Right atrium auricular region (tissue), 2 donors: ENCODE measurements at regions not wholly inside any gene's neighbourhood (a gene's known extent, or its start where the extent isn't known, plus 50 kb on each side); places are given as distances from the start of the nearest gene placed in this dataset.

ENCODE experiments used
- DNase-seq: peaks from one replicate; pipeline ENCODE4 v3.0.0-alpha.2; 2019; ENCODE audit warnings: low spot score
- H3K27ac ChIP-seq, 2 donors: fragments of 200-600 bp; sonication (generic); 1 replicate in 1 of 2; 2 replicates in 1 of 2; pipeline ENCODE4 v1.5.1; 2016 to 2019
- H3K27me3 ChIP-seq, 2 donors: fragments of 200-600 bp; sonication (generic); one replicate each; pipeline versions ENCODE4 v1.5.1 to v1.6.0; 2017 to 2019
- H3K36me3 ChIP-seq: fragments of 200-600 bp; sonication (generic); one replicate; pipeline ENCODE4 v1.5.1; 2016
- H3K4me1 ChIP-seq, 2 donors: fragments of 200-600 bp; sonication (generic); one replicate each; pipeline versions ENCODE4 v1.5.1 to v1.6.0; 2017 to 2019
- H3K4me3 ChIP-seq, 2 donors: fragments of 200-600 bp; sonication (generic); 1 replicate in 1 of 2; 2 replicates in 1 of 2; pipeline ENCODE4 v1.5.1; 2017 to 2019; ENCODE audit warnings: mild to moderate bottlenecking in 1 of 2, moderate library complexity in 1 of 2
- H3K9me3 ChIP-seq, 2 donors: fragments of 200-600 bp; sonication (generic); one replicate each; pipeline ENCODE4 v1.5.1; 2019
- TF ChIP-seq, protein P1 (sequence below), 2 donors: fragments of 200-600 bp; sonication (generic); IDR thresholded peaks; one replicate each; pipeline ENCODE4 v1.5.1; 2019; ENCODE audit warnings: antibody characterized with exemption in 2 of 2

DNA sequence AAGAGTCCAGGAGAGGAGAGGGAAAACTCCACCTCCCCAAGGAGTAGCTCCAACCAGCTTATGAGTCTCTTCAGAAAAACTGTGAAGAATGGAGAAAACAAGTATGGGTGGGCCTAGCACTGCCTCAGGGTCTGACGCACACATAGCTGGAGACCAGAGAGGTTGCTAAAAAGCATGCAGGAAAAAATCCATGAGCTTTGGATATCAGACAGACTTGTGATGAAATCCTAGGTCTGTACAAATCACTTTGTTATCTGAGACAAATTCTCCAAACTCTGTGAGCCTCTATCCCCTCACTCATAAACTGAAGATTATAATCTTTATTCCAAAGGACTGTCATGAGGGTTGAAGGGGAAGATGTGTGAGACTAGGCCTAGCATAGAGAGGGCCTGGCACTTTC lies 141.5 kb upstream of the FGGY start:
- peaks cover 0 to 9% of the 10 kb centered on the region in 2 donors for H3K9me3 ChIP-seq
- H3K27me3 ChIP-seq = no peaks in the 10 kb centered on the region
- no peak for DNase-seq
- no peaks in the 10 kb centered on the region for H3K36me3 ChIP-seq
- no peak overlapping the region for H3K4me3 ChIP-seq
- no peak overlapping the region for H3K27ac ChIP-seq
- H3K4me1 ChIP-seq = peaks cover 0 to 30% of the 10 kb centered on the region in 2 donors
- TF ChIP-seq, protein P1, sequence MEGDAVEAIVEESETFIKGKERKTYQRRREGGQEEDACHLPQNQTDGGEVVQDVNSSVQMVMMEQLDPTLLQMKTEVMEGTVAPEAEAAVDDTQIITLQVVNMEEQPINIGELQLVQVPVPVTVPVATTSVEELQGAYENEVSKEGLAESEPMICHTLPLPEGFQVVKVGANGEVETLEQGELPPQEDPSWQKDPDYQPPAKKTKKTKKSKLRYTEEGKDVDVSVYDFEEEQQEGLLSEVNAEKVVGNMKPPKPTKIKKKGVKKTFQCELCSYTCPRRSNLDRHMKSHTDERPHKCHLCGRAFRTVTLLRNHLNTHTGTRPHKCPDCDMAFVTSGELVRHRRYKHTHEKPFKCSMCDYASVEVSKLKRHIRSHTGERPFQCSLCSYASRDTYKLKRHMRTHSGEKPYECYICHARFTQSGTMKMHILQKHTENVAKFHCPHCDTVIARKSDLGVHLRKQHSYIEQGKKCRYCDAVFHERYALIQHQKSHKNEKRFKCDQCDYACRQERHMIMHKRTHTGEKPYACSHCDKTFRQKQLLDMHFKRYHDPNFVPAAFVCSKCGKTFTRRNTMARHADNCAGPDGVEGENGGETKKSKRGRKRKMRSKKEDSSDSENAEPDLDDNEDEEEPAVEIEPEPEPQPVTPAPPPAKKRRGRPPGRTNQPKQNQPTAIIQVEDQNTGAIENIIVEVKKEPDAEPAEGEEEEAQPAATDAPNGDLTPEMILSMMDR (IDR thresholded peaks at IDR 0.05) = no peak

DNA sequence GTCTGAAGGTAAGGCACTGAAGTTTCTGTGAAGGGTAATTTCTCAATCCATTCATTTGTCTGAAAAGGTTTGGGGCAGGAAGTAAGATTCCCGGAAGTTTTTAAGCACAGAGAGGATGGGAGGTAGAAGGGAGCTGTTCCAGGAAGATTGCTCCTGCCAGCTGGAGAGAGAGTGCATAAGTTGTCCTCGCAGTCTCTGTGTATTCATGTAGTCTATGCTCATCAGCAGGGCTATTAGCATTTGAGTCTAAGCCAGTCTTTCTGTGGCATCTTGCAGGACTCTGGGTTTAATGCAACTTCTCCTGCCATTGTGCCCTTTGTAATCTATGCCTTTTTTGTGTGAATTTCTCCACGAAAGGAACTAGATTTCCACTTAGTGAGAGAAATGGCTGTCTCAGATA lies 140.8 kb upstream of the FGGY start:
- H3K4me1 ChIP-seq = peaks cover 0 to 23% of the 10 kb centered on the region in 2 donors

DNA sequence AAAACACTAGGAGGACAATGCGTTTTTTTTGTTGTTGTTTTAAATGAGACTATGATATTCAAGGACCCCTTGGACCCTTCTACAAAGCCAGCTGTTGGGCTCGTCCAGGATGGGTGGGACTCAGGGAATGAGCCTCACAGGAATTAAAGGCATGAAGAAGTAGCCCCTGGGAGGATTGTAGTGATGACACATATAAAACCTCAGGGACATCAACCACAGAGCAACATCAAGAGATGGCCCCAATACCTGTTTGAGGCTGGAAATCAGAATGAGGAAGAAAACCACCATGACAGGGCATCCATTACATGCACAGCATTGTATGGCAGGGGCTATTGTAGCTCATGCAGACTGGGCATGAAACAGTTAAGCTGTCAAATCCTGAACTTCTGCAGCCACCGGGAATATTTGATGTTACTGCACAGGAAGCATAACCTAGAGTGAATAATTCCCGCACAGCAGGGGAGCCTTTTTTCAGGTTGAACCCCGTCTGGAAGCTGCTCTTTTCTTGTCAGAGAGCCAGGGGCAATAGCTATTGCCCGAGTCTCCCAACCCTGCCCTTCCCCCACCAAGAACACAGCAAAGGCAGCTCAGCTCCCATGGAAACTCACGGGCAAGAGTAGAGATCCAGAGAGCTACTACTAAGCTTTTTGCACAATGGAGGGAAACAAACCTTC lies 140.2 kb upstream of the FGGY start:
- DNase-seq = no peak
- TF ChIP-seq, protein P1 (IDR thresholded peaks at IDR 0.05) = no peak
- no peaks in the 10 kb centered on the region for H3K27me3 ChIP-seq
- H3K36me3 ChIP-seq = no peaks in the 10 kb centered on the region
- peaks cover 0 to 9% of the 10 kb centered on the region in 2 donors for H3K9me3 ChIP-seq
- H3K27ac ChIP-seq = no peak overlapping the region
- H3K4me3 ChIP-seq = peak overlapping the region in 1 of 2 donors; percentile 10
- peaks cover 0 to 17% of the 10 kb centered on the region in 2 donors for H3K4me1 ChIP-seq

More for the DNA sequence above, 140.8 kb upstream of the FGGY start:
- H3K27me3 ChIP-seq = no peaks in the 10 kb centered on the region
- no peaks in the 10 kb centered on the region for H3K36me3 ChIP-seq
- peaks cover 0 to 9% of the 10 kb centered on the region in 2 donors for H3K9me3 ChIP-seq
- no peak overlapping the region for H3K27ac ChIP-seq
- DNase-seq = no peak
- TF ChIP-seq, protein P1 (IDR thresholded peaks at IDR 0.05) = no peak
- H3K4me3 ChIP-seq = no peak overlapping the region

DNA sequence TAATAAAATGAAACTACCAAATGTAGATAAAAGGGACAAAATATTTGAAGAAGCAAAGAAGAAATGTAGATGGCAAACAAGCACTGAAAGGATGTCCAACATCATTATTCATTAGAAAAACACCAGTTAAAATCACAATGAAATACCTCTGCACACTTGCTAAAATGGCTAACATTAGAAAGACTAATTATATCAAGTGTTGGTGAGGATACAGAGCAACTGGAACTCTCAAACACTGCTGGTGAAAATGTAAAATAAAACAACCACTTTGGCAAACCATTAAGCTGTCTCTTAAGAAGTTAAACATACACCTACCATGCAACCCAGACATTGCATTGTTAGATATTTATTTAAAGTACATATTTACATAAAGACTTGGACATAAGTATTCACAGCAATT lies 138.6 kb upstream of the FGGY start:
- no peak for DNase-seq
- H3K4me3 ChIP-seq = no peak overlapping the region
- H3K4me1 ChIP-seq = peaks cover 0 to 8% of the 10 kb centered on the region in 2 donors
- no peak overlapping the region for H3K27ac ChIP-seq
- peaks cover 0 to 9% of the 10 kb centered on the region in 2 donors for H3K9me3 ChIP-seq
- H3K36me3 ChIP-seq = no peaks in the 10 kb centered on the region
- no peaks in the 10 kb centered on the region for H3K27me3 ChIP-seq
- TF ChIP-seq, protein P1 (IDR thresholded peaks at IDR 0.05) = no peak

DNA sequence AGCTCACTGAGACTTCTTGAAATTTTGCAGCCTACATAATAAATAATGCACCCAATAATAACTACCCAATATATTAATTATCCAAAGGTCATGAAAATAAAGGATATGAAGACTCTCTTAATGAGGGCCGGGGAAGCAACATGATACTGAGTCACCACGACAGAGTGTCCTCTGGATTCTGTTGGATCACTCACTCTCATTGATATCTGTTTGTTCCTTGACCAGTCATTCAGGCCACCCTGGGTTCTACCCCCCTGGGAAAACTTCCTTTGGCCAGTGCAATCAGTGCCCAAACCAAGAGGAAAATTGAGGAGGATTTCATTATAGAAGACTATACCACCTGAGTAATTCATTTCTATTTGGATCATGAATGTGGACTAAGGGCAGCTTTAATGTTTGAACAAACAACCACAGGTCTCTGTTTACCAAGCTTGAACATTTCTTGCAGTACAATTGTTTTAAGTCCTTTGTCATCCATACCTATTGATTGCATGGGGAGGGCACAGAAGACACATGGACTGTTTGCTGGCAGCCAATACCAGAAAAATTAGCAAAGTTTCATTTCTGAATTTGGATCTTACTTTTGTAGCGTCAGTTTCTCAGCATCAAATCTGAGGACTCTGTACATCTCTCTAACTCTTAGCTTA lies 137.2 kb upstream of the FGGY start:
- Histone ChIP-seq H3K4me1 (peaks cover 0 to 8% of the 10 kb centered on the region in 2 donors), H3K27ac (no peak overlapping the region)
- TF ChIP-seq, protein P1 (IDR thresholded peaks at IDR 0.05) = no peak

More for the DNA sequence above, 137.2 kb upstream of the FGGY start:
- H3K36me3 ChIP-seq = no peaks in the 10 kb centered on the region
- peaks cover 0 to 9% of the 10 kb centered on the region in 2 donors for H3K9me3 ChIP-seq
- DNase-seq = no peak
- no peak overlapping the region for H3K4me3 ChIP-seq
- no peaks in the 10 kb centered on the region for H3K27me3 ChIP-seq
